ENCODE measurements at regions not wholly inside any gene's neighbourhood (a gene's known extent, or its start where the extent isn't known, plus 50 kb on each side); places are given as distances from the start of the nearest gene placed in this dataset.

- Histone ChIP-seq H3K56ac (ENCODE audit: extremely low read depth, insufficient read depth, low read length) (no peak overlapping the region), H4K91ac (ENCODE audit: insufficient read depth, low read depth, low read length) (no peak overlapping the region), H2BK15ac (ENCODE audit: low read depth, low read length) (no peak overlapping the region), H2BK5ac (ENCODE audit: low read depth, low read length, poor library complexity, severe bottlenecking) (no peak overlapping the region), H2AK9ac (replicated peaks; ENCODE audit: low read depth, low read length, poor library complexity) (no peak overlapping the region), H2BK120ac (ENCODE audit: low read depth, low read length) (no peak overlapping the region), H3K4me2 (ENCODE audit: low read depth, low read length) (no peak overlapping the region), H3K23ac (ENCODE audit: low read depth, low read length) (no peak overlapping the region), H3K14ac (replicated peaks; ENCODE audit: low read depth, low read length) (no peak overlapping the region), H2BK20ac (ENCODE audit: low read depth, low read length) (no peak overlapping the region), H3K27ac (ENCODE audit: insufficient read depth, low read length) (no peak overlapping the region), H3K36me3 (ENCODE audit: control insufficient read depth, insufficient read depth, low read length) (no peaks in the 10 kb centered on the region), H3K4me3 (ENCODE audit: insufficient read depth, low read depth, low read length) (no peak overlapping the region), H2AFZ (replicated peaks; ENCODE audit: low read length, poor library complexity) (no peak overlapping the region), H4K8ac (ENCODE audit: low read depth in 2 of 2, low read length in 2 of 2) (no peak overlapping the region), H4K5ac (ENCODE audit: low read depth, low read length) (no peak overlapping the region), H3K79me1 (ENCODE audit: low read depth in 1 of 2, low read length in 2 of 2) (no peaks in the 10 kb centered on the region), H4K20me1 (ENCODE audit: insufficient read depth, low read length) (no peaks in the 10 kb centered on the region), H3K9me3 (ENCODE audit: control insufficient read depth, insufficient read depth, low read length) (no peaks in the 10 kb centered on the region), H3K9ac (ENCODE audit: low read depth, low read length) (no peak overlapping the region), H2AK5ac (ENCODE audit: low read depth, low read length) (no peak overlapping the region), H3K18ac (ENCODE audit: low read depth, low read length) (no peak overlapping the region), H3K27me3 (ENCODE audit: control insufficient read depth, insufficient read depth, low read length) (no peaks in the 10 kb centered on the region), H3K4ac (ENCODE audit: low read depth, low read length) (no peak overlapping the region), H3K4me1 (ENCODE audit: control insufficient read depth, insufficient read depth, low read length) (no peaks in the 10 kb centered on the region), H3K9me1 (ENCODE audit: insufficient read depth, low read length) (no peaks in the 10 kb centered on the region)
- BruUV-seq (replicated peaks), result no TSS peak
- ChIA-PET POLR2A (ENCODE audit: unreplicated experiment) (interaction anchor here (0.6 kb wide), 1 partner anchor 589 kb away, joined by 3 read pairs; no protein-coding TSS in a partner anchor), CTCF (no interaction called here)
- intact Hi-C loops (cut with micrococcal nuclease), result no loop called here
- dilution Hi-C loops (cut with HindIII; ENCODE audit: low sequenced_read_pairs, unreplicated experiment), result no loop called here
- in situ Hi-C loops (cut with MboI; ENCODE audit: low sequenced_read_pairs), result no loop called here
- no CpG with 5 or more reads among the region's 6 CpGs for WGBS, 2 experiments (ENCODE audit: extremely low coverage in 2 of 2, insufficient read length in 1 of 2)
- ATAC-seq (ENCODE audit: low read depth) (no peak), DNase-seq (no peak)
- TF ChIP-seq MAZ (IDR thresholded peaks at IDR 0.05; ENCODE audit: borderline replicate concordance, low read depth, low read length) (no peak), POLR2A (IDR thresholded peaks at IDR 0.05; ENCODE audit: low read depth, low read length) (no peak), ELK1 (IDR thresholded peaks at IDR 0.05; ENCODE audit: borderline replicate concordance, low read depth, low read length) (no peak), BHLHE40 (IDR thresholded peaks at IDR 0.05; ENCODE audit: low read depth, low read length) (no peak), SMC3 (IDR thresholded peaks at IDR 0.05; ENCODE audit: low read depth, low read length) (no peak), RCOR1 (IDR thresholded peaks at IDR 0.05; ENCODE audit: insufficient replicate concordance, low read length) (no peak), USF2 (IDR thresholded peaks at IDR 0.05; ENCODE audit: low read depth, low read length) (no peak), CTCF (conservative IDR thresholded peaks at IDR 0.05; ENCODE audit: low read depth, low read length) (no peak), MAFK (IDR thresholded peaks at IDR 0.05; ENCODE audit: low read depth, low read length) (no peak), CEBPB (IDR thresholded peaks at IDR 0.05; ENCODE audit: low read depth, low read length) (no peak), RAD21 (IDR thresholded peaks at IDR 0.05; ENCODE audit: low read length) (no peak), CHD1 (IDR thresholded peaks at IDR 0.05; ENCODE audit: low read depth, low read length) (no peak), MXI1 (IDR thresholded peaks at IDR 0.05; ENCODE audit: borderline replicate concordance, low read depth, low read length) (no peak), FOS (IDR thresholded peaks at IDR 0.05; ENCODE audit: low read depth, low read length) (no peak), NFE2L2 (IDR thresholded peaks at IDR 0.05; ENCODE audit: low read depth, low read length) (no peak), RFX5 (IDR thresholded peaks at IDR 0.05; ENCODE audit: low read depth, low read length) (no peak)
These were observed 575.6 kb downstream of the EFNB2 start for GRCh38 chr13:105959876-105960275.

Measured in IMR-90 (cell line).